Stimulated activated CD8-positive, alpha-beta memory T cell treated with anti-CD3 and anti-CD28 coated beads, Interleukin-15, amount 100 ng/mL, for 1 hour (primary cell): ENCODE measurements at regions not wholly inside any gene's neighbourhood (a gene's known extent, or its start where the extent isn't known, plus 50 kb on each side); places are given as distances from the start of the nearest gene placed in this dataset.

Experiments used
- DNase-seq: peaks from one replicate; pipeline ENCODE4 v3.0.0-alpha.2; 2020; ENCODE audit warnings: low read depth

GRCh38 chr5:124583469-124584350 lies 162.7 kb downstream of the ZNF608 start:
- no peak for DNase-seq

- DNase-seq: no peak
Observed at GRCh38 chr5:124582561-124582840, 163.9 kb downstream of the ZNF608 start.

DNA sequence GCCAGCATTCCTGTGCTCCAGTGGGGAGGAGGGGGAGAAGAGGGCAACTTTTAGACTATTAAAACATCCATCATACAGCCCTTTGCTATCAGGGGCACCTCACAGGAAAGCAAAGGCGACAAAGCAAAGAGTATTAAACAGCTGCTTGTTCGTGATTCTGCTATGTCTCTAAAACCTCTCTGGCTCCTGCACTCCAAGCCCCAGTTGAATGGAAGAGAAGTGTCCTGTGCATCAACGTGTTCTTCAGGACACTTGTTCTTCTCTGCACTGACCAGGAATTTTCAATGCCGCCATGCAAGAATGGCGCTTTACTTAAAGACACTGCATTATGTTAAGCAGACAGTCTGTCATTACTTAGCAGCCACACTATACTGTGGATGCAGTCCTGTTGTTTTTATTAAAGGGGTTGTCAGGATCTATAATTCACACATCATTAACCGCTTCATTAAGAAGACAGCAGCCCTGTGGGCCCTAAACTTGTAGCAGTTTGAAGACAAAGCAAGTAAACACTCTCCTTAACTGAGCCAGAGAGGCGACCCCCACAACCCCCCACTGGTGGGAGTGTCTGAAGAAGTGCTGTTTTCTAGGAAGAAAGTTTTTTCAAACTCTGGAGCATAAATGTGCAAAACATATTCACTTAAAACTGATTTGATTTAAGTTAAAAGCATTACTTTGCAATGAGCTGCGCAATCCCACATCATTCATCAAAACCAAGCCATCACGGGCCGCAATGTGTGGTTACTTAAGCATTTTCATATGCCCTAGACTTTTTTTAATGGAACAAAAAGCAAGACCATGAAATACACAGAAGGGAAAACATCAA lies 164.5 kb downstream of the ZNF608 start:
- no peak for DNase-seq

DNA sequence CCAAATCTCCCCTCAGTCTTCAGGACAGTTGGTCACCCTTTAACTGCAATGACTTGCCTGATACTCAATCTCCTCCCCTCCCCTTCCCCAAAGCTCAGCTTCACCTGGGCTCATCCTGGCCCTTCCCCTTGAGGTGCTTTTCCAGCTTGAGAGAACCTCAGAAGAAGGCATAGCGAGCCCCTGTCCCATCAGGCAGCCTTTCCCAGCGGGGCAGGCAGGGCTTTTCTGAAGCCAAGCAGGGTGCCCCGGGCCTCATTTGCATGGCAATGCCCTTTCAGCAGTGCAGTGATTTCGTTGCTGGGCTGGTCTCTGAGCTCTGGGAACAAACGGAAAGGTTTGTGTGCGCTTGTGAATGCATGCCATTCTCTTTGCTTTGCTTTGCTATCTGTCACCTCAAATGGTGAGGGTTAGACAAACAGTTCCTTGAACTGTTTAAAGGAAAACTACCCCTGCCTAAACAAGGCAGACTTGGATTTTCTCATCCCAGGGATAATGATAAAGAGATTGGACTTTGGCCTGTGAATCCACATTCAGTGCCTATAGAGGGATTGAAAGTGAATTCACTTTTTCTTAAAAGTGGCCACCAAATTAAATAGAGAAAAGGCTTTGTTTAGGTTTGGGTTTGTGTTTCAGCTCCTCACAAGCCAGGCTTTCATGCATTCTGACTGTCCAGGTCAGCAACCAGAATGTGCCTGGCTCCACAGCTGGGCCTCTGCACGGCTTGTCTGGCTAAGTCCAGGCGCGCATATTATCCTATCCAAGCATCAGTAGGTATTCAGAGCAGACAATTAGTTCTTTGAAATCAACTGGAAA lies 165.3 kb downstream of the ZNF608 start:
- no peak for DNase-seq

- no peak for DNase-seq
Observed at GRCh38 chr5:124580512-124580911, 165.9 kb downstream of the ZNF608 start.

GRCh38 chr5:124576848-124577409 lies 169.5 kb downstream of the ZNF608 start:
- no peak for DNase-seq

- DNase-seq: no peak
Observed at GRCh38 chr5:124575725-124576124, 170.7 kb downstream of the ZNF608 start.

GRCh38 chr5:124574521-124575436 lies 171.7 kb downstream of the ZNF608 start:
- no peak for DNase-seq

DNA sequence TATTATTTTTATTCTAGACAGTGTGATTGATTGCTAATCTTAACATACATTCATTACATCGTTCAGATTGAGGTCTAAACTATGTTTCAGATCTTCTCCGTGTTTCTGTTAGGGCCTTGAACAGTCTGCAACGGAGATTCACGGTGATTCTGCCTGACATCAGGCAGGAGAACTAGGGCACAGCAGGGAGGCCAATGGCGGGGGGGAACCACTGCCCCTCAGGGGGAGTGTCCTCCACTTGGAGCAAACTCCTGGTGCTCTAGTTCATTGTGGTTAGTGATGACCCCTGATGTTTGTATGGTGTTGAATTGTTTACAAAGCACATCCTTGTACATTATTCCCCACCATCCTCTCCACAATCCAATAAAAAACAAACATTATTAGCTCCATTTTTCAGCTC lies 173.5 kb downstream of the ZNF608 start:
- no peak for DNase-seq

DNA sequence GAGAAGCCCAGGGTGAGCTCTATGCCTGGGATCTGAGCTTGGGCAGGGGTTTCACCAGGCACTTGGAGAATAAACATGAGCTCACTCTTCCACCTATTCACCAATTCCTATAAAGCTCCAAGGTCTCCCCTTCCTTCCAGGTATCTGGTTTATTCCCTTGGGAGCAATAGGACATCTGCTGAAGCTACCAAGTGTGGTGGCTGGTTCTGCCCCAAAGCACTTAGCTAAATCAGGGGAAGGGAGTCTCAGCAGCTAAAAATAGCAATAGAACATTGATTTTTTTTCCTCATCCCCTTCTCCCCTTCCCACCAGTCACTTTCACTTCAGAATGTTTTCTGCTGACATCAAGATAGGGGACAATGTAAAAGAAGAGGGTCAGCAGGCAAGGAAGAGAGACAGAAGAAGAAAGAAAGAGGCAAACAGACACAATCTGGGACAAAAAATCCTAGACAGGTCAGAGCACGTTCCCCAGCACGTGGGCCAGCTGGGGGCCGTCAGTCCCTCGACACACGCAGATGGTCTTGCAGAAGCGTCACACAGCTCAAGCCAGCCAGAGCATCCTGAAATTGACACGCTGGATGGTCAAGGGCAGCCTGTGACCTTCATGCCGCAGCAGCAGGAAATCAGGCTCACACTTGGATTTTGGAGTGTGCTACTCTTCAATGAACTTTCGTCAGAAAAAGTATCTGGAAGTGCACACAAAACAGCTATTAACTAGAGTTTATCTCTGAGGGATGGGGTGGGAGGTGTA lies 176.0 kb downstream of the ZNF608 start:
- no peak for DNase-seq

GRCh38 chr5:124566875-124567450 lies 179.5 kb downstream of the ZNF608 start:
- DNase-seq: no peak

- no peak for DNase-seq
Observed at GRCh38 chr5:124561451-124561850, 185.0 kb downstream of the ZNF608 start.

DNA sequence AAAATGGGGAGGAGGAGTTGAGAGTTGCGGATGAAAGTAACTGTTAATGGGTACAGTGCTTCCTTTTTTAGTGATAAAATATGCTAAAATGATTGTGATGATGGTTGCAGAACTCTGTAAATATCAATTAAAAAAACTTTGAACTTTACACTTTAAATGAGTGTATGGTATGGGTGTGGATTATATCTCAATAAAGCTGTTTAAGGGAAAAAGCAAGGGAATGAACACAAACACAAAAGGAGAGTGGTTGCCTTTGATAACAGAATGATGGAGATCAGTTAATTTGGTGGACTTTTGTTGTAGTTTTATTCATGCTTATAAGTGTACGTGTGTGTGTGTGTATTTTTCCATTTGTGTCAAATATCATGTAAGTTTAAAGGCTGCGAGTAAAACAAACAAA lies 186.1 kb downstream of the ZNF608 start:
- DNase-seq: no peak

- no peak for DNase-seq
Observed at GRCh38 chr5:124557761-124558160, 188.7 kb downstream of the ZNF608 start.

DNA sequence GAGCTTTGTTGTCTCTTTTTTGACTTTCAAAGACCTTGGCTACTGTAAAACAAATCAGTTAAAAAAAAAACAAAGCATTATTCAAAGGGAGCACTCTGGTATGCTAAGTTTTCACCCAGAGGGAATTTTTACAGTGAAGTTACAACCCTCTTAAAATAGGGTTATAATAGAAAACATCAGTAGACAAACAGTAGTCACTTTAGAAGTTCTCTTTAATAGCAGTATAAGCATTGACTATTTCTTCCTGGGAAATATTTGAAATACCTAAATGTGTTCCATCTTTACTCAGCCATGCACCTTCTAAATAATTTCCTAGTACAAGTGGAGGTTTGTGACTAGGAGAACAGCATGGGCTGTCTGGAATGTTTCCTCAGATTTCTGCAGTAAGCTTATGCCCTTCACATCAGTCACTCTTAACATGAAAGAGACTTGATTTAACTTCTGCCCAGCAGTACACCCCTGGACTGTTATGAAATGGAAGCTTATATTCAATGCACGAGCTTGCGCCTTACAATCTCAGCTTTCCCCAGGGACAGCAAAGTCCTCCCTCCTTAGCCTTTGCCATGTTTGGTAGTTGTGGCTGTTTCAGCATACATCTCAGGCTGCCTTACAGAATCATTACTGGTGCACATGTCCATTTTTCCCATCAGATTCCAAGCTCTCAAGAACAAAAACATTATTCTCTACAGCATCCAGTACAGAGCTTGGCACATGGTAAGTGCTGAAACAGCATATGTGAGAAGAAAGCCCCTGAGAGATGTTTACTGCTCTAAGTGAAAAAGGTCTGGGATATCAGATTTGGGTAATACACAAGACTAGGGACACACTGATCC lies 191.5 kb downstream of the ZNF608 start:
- DNase-seq: no peak

DNA sequence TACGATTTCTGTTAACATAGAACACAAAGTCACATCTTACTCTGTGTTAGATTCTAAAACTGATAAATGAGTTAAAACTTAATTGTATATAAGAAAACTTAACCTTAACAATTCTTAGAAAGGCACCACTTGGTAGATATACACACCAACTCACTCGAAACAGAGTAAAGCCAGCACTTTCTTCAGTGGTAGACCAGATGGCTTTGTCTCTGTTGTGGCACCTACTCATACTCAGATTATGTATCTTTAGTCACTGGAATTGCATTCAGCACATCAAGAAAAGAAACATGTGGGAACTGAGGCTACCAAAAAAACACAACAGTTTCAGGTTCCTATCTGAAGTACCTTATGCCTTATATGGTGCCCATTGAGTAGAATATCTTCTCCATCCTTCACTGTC lies 192.5 kb downstream of the ZNF608 start:
- DNase-seq: no peak

DNA sequence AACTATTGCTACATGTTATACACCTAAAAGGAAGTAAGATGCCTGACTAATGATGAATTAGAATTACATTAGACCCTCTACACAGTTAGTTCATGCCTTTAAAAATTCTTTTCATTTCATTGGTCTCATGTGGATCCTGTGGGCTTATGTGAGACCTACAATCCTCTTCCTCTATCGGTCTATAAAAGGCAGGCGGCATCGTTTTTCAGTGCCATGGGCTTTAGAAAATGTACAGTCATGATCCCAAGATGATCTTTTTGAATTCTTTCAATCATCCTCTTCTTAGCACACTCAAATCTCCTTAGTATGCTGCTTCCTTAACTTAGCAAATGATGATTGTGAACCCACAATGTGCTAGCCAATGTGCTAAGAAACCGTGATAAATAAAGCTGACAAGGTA lies 193.9 kb downstream of the ZNF608 start:
- DNase-seq: no peak

- DNase-seq: no peak
Observed at GRCh38 chr5:124551939-124552279, 194.5 kb downstream of the ZNF608 start.

GRCh38 chr5:124550731-124551130 lies 195.7 kb downstream of the ZNF608 start:
- no peak for DNase-seq
